ENCODE measurements at regions not wholly inside any gene's neighbourhood (a gene's known extent, or its start where the extent isn't known, plus 50 kb on each side); places are given as distances from the start of the nearest gene placed in this dataset.

GRCh38 chr2:234245945-234246344 lies 195.4 kb downstream of the SPP2 start:
- DNase-seq, result no peak
- WGBS, 2 donors, result 23 to 30% methylated on average over 5 of the region's 5 CpGs

GRCh38 chr2:234243871-234244565 lies 193.5 kb downstream of the SPP2 start:
- Histone ChIP-seq H3K4me1 (peaks cover 0 to 36% (median 3%) of the 10 kb centered on the region in 3 donors), H3K9me3 (no peaks in the 10 kb centered on the region), H3K27ac (peak overlapping the region in 1 of 4 donors; percentile 13), H3K4me3 (no peak overlapping the region), H3K27me3 (peaks cover 0 to 5% (median 0%) of the 10 kb centered on the region in 4 donors), H3K36me3 (no peaks in the 10 kb centered on the region)
- WGBS, 2 donors, result 42 to 57% methylated on average over 2 of the region's 2 CpGs
- TF ChIP-seq CTCF (IDR thresholded peaks at IDR 0.05) (no peak), POLR2A (IDR thresholded peaks at IDR 0.05) (no peak)
- intact Hi-C loops (cut with DNase I), result no loop called here
- no peak for DNase-seq

More at GRCh38 chr2:234245945-234246344, 195.4 kb downstream of the SPP2 start:
- Histone ChIP-seq H3K4me3 (no peak overlapping the region), H3K27ac (no peak overlapping the region), H3K4me1 (peaks cover 0 to 53% (median 16%) of the 10 kb centered on the region in 3 donors), H3K36me3 (no peaks in the 10 kb centered on the region), H3K27me3 (peaks cover 0 to 5% (median 0%) of the 10 kb centered on the region in 4 donors), H3K9me3 (no peaks in the 10 kb centered on the region)
- intact Hi-C loops (cut with DNase I), result no loop called here
- no peak for TF ChIP-seq POLR2A (IDR thresholded peaks at IDR 0.05)
- no peak for TF ChIP-seq CTCF (IDR thresholded peaks at IDR 0.05)

- 41 to 61% methylated on average over 3 of the region's 3 CpGs for WGBS, 2 donors
- intact Hi-C loops (cut with DNase I), result no loop called here
- H3K4me1 ChIP-seq, result peaks cover 0 to 31% (median 3%) of the 10 kb centered on the region in 3 donors
- H3K9me3 ChIP-seq, result no peaks in the 10 kb centered on the region
- TF ChIP-seq POLR2A (IDR thresholded peaks at IDR 0.05), result no peak
- no peak for TF ChIP-seq CTCF (IDR thresholded peaks at IDR 0.05)
- no peak overlapping the region for H3K4me3 ChIP-seq
- no peaks in the 10 kb centered on the region for H3K36me3 ChIP-seq
- H3K27ac ChIP-seq, result no peak overlapping the region
- no peak for DNase-seq
- H3K27me3 ChIP-seq, result peaks cover 0 to 5% (median 0%) of the 10 kb centered on the region in 4 donors
These were observed 191.9 kb downstream of the SPP2 start for GRCh38 chr2:234242459-234242836.

- Histone ChIP-seq H3K27me3 (peaks cover 0 to 5% (median 0%) of the 10 kb centered on the region in 4 donors), H3K27ac (no peak overlapping the region), H3K9me3 (no peaks in the 10 kb centered on the region), H3K36me3 (no peaks in the 10 kb centered on the region), H3K4me1 (peaks cover 0 to 31% (median 3%) of the 10 kb centered on the region in 3 donors), H3K4me3 (no peak overlapping the region)
- WGBS, 2 donors, result 37 to 49% methylated on average over 13 of the region's 13 CpGs
- intact Hi-C loops (cut with DNase I), result no loop called here
- no peak for TF ChIP-seq POLR2A (IDR thresholded peaks at IDR 0.05)
- DNase-seq, result no peak
These were observed 191.4 kb downstream of the SPP2 start for GRCh38 chr2:234241656-234242458.

GRCh38 chr2:234240917-234241316 lies 190.4 kb downstream of the SPP2 start:
- Histone ChIP-seq H3K9me3 (no peaks in the 10 kb centered on the region), H3K27me3 (peaks cover 0 to 5% (median 0%) of the 10 kb centered on the region in 4 donors), H3K36me3 (no peaks in the 10 kb centered on the region), H3K4me3 (no peak overlapping the region), H3K4me1 (peaks cover 0 to 27% (median 3%) of the 10 kb centered on the region in 3 donors), H3K27ac (no peak overlapping the region)
- WGBS, 2 donors, result 29 to 60% methylated on average over 1 to 2 of the region's 2 CpGs
- TF ChIP-seq POLR2A (IDR thresholded peaks at IDR 0.05) (no peak), CTCF (IDR thresholded peaks at IDR 0.05) (no peak)
- intact Hi-C loops (cut with DNase I), result no loop called here
- DNase-seq, result no peak
